Panc1 (cell line): ENCODE measurements at regions not wholly inside any gene's neighbourhood (a gene's known extent, or its start where the extent isn't known, plus 50 kb on each side); places are given as distances from the start of the nearest gene placed in this dataset.

ENCODE experiments used
- ATAC-seq: fragments of 200-7000 bp; cut with Tn5 transposase; 2 replicates; pipeline ENCODE4 v1.9.1; 2020; ENCODE audit warnings: mild to moderate bottlenecking, moderate library complexity
- BruUV-seq: library from RNA; stranded (reverse); fragments of 400-500 nt; replicated peaks from 2 replicates; lab custom pipeline; 2021; lab: Mats Ljungman, UMichigan
- CTCF ChIA-PET: fragments of 300-600 bp; sonication (Branson Sonifier 250); formaldehyde crosslinking; loops from one replicate; lab custom pipeline; 2022; ENCODE audit warnings: antibody characterized with exemption; lab: Charles Lee
- POLR2A ChIA-PET: fragments of 300-600 bp; sonication (Branson Sonifier 250); formaldehyde crosslinking; loops from one replicate; lab custom pipeline; 2022; ENCODE audit warnings: antibody characterized with exemption; lab: Charles Lee
- DNase-seq: peaks from one replicate; pipeline ENCODE4 v3.0.0-alpha.2; 2010; ENCODE audit warnings: low read depth, low spot score
- H3K27ac ChIP-seq: 2 replicates; pipeline ENCODE4 v1.5.1; 2011; ENCODE audit warnings: mild to moderate bottlenecking, low read length, inconsistent platforms
- H3K27me3 ChIP-seq: fragments of 200-500 bp; sonication (Bioruptor generic); 2 replicates; pipeline ENCODE4 v1.6.0; 2014; ENCODE audit warnings: low read length, inconsistent platforms; ENCODE audit not compliant: control insufficient read depth, insufficient read depth
- H3K36me3 ChIP-seq: fragments of 200-500 bp; sonication (Bioruptor generic); 2 replicates; pipeline ENCODE4 v1.5.1; 2014; ENCODE audit warnings: inconsistent platforms, mild to moderate bottlenecking, low read length, moderate library complexity; ENCODE audit not compliant: control insufficient read depth, insufficient read depth
- H3K4me1 ChIP-seq: 2 replicates; pipeline ENCODE4 v1.5.1; 2011; ENCODE audit warnings: inconsistent platforms, mild to moderate bottlenecking, low read length, moderate library complexity; ENCODE audit not compliant: control insufficient read depth, insufficient read depth
- H3K4me3 ChIP-seq, 2 experiments: 2 replicates each; pipeline ENCODE4 v1.5.1; 2011 to 2012; ENCODE audit warnings: low read depth in 2 of 2, low read length in 2 of 2, mild to moderate bottlenecking in 2 of 2, inconsistent platforms in 1 of 2, moderate library complexity in 1 of 2
- H3K9me3 ChIP-seq: fragments of 200-500 bp; sonication (Bioruptor generic); 2 replicates; pipeline ENCODE4 v1.5.1; 2014; ENCODE audit warnings: low read depth, mild to moderate bottlenecking, inconsistent platforms, low read length, moderate library complexity; ENCODE audit not compliant: control insufficient read depth, insufficient read depth
- POLR2AphosphoS5 ChIP-seq: IDR thresholded peaks from 2 replicates; pipeline ENCODE4 v1.6.1; 2012; ENCODE audit warnings: mild to moderate bottlenecking, low read depth, low read length, moderate library complexity
- SIN3A ChIP-seq: IDR thresholded peaks from 2 replicates; pipeline ENCODE4 v1.6.1; 2012; ENCODE audit warnings: low read depth, mild to moderate bottlenecking, low read length, moderate library complexity, borderline replicate concordance; ENCODE audit not compliant: insufficient read depth
- TCF7L2 ChIP-seq: IDR thresholded peaks from 2 replicates; pipeline ENCODE4 v1.6.1; 2011; ENCODE audit warnings: mild to moderate bottlenecking, low read depth, low read length, inconsistent platforms
- in situ Hi-C: cut with HindIII; loops from 2 replicates; pipeline ENCODE4 v1.10.0; 2016; ENCODE audit warnings: low sequenced_read_pairs, low pct_unique_long_range_greater_than_20kb
- intact Hi-C: fragments of 100-400 bp; cut with micrococcal nuclease; formaldehyde crosslinking; loops from one replicate; pipeline ENCODE4 v1.10.0; 2022; ENCODE audit not compliant: unreplicated experiment
- TF ChIP-seq, protein P1 (sequence below), 2 experiments: IDR thresholded peaks; 2 replicates each; pipeline ENCODE4 v1.6.1; 2011 to 2012; ENCODE audit warnings: low read depth in 2 of 2, control low read depth in 1 of 2, low read length in 1 of 2, mild to moderate bottlenecking in 1 of 2, moderate library complexity in 1 of 2; ENCODE audit not compliant: insufficient read depth in 1 of 2
- TF ChIP-seq, protein P2 (sequence below): fragments of 450-650 bp; IDR thresholded peaks from 2 replicates; pipeline ENCODE4 v1.5.1; 2017; ENCODE audit warnings: mild to moderate bottlenecking

DNA sequence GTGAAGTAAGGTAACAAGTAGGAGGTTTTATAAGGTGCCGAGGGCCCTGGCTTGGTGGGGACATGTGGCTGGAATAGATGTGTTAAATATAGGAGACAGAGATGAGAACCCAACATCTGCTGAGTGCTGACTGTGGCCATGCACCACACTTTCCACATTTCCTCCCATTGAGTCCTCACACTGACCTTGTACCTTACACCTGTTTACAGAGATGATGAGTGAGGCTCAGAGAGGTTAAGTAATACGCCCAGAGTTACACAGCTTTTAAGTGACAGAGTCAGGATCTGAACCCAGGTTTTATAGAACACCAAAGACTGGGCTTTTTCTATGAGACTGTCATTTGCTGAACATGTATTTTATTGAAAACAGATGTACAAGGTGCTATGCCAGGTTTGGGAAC lies 70.8 kb upstream of the LTA4H start:
- intact Hi-C loops = no loop called here
- TF ChIP-seq POLR2AphosphoS5 (no peak), TCF7L2 (no peak)
- BruUV-seq = no TSS peak

DNA sequence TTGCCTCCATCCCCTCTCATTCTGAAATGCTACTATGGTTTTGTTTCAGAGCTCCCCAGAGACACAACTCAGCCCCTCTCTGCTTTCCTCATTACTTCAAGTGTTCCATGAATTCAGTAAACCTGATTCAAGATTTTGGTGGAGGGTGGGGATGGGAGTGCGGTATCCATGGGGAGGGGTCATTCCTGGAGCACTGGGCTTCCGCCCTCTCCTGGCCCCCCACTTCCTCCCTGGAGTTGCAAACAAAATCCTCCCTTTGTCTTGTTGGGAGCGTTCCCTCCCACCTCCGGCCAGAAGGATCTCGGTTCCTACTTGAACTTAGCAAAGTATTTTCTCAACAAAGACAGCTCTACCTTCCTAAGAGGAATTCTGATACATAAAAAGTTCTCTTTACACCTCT lies 71.8 kb upstream of the LTA4H start:
- ChIA-PET POLR2A (no interaction called here), CTCF (no interaction called here)
- Histone ChIP-seq H3K27me3 (no peaks in the 10 kb centered on the region; the same call in 1 of the 2 replicates), H3K36me3 (no peaks in the 10 kb centered on the region), H3K9me3 (no peaks in the 10 kb centered on the region), H3K27ac (no peak overlapping the region), H3K4me3 (no peak overlapping the region), H3K4me1 (no peaks in the 10 kb centered on the region)
- no peak for TF ChIP-seq TCF7L2
- TF ChIP-seq SIN3A = no peak
- TF ChIP-seq, protein P1, sequence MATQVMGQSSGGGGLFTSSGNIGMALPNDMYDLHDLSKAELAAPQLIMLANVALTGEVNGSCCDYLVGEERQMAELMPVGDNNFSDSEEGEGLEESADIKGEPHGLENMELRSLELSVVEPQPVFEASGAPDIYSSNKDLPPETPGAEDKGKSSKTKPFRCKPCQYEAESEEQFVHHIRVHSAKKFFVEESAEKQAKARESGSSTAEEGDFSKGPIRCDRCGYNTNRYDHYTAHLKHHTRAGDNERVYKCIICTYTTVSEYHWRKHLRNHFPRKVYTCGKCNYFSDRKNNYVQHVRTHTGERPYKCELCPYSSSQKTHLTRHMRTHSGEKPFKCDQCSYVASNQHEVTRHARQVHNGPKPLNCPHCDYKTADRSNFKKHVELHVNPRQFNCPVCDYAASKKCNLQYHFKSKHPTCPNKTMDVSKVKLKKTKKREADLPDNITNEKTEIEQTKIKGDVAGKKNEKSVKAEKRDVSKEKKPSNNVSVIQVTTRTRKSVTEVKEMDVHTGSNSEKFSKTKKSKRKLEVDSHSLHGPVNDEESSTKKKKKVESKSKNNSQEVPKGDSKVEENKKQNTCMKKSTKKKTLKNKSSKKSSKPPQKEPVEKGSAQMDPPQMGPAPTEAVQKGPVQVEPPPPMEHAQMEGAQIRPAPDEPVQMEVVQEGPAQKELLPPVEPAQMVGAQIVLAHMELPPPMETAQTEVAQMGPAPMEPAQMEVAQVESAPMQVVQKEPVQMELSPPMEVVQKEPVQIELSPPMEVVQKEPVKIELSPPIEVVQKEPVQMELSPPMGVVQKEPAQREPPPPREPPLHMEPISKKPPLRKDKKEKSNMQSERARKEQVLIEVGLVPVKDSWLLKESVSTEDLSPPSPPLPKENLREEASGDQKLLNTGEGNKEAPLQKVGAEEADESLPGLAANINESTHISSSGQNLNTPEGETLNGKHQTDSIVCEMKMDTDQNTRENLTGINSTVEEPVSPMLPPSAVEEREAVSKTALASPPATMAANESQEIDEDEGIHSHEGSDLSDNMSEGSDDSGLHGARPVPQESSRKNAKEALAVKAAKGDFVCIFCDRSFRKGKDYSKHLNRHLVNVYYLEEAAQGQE (IDR thresholded peaks at IDR 0.05; ENCODE audit: insufficient read depth in 1 of 2, low read depth in 2 of 2, low read length in 1 of 2) = no peak
- TF ChIP-seq, protein P2, sequence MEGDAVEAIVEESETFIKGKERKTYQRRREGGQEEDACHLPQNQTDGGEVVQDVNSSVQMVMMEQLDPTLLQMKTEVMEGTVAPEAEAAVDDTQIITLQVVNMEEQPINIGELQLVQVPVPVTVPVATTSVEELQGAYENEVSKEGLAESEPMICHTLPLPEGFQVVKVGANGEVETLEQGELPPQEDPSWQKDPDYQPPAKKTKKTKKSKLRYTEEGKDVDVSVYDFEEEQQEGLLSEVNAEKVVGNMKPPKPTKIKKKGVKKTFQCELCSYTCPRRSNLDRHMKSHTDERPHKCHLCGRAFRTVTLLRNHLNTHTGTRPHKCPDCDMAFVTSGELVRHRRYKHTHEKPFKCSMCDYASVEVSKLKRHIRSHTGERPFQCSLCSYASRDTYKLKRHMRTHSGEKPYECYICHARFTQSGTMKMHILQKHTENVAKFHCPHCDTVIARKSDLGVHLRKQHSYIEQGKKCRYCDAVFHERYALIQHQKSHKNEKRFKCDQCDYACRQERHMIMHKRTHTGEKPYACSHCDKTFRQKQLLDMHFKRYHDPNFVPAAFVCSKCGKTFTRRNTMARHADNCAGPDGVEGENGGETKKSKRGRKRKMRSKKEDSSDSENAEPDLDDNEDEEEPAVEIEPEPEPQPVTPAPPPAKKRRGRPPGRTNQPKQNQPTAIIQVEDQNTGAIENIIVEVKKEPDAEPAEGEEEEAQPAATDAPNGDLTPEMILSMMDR = no peak
- TF ChIP-seq POLR2AphosphoS5 = no peak
- BruUV-seq = no TSS peak
- no peak for DNase-seq
- in situ Hi-C loops = no loop called here
- no peak for ATAC-seq
- intact Hi-C loops = no loop called here

More for the DNA sequence above, 70.8 kb upstream of the LTA4H start:
- ATAC-seq (no peak), DNase-seq (no peak)
- POLR2A ChIA-PET = no interaction called here
- no peak overlapping the region for H3K27ac ChIP-seq
- H3K4me1 ChIP-seq = no peaks in the 10 kb centered on the region
- no peaks in the 10 kb centered on the region for H3K36me3 ChIP-seq
- CTCF ChIA-PET = interaction anchor here (0.7 kb wide), 1 partner anchor 42 kb away, joined by 5 read pairs; no protein-coding TSS in a partner anchor
- H3K9me3 ChIP-seq = no peaks in the 10 kb centered on the region
- H3K27me3 ChIP-seq = no peaks in the 10 kb centered on the region
- H3K4me3 ChIP-seq = no peak overlapping the region
- in situ Hi-C loops = no loop called here

DNA sequence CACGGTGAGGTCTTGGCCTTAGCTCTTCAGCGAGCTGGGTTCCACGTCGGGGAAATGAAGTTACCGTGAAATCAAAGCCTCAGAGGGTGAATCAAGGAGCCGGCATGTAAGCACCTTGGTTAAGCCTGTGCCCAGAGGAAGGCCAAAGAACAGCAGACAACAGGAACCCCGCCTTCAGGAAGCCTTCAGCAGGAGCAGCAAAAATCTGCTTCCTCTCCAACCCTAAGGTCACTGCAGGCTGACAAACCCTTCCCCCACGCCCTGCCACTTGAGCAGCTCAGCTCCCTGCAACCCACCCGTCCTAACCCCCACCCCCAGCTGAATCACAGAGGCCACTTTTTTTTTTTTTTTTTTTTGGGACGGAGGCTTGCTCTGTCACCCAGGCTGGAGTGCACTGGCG lies 72.9 kb upstream of the LTA4H start:
- no peak for DNase-seq
- ATAC-seq = peak; percentile 51; the same call in 1 of the 2 replicates
- BruUV-seq = no TSS peak

More for the DNA sequence above, 72.9 kb upstream of the LTA4H start:
- no peaks in the 10 kb centered on the region for H3K36me3 ChIP-seq
- in situ Hi-C loops = no loop called here
- TF ChIP-seq, protein P1 (IDR thresholded peaks at IDR 0.05; ENCODE audit: insufficient read depth in 1 of 2, low read depth in 2 of 2, low read length in 1 of 2) = no peak
- TF ChIP-seq, protein P2 = no peak
- TF ChIP-seq SIN3A = no peak
- no peak for TF ChIP-seq POLR2AphosphoS5
- TF ChIP-seq TCF7L2 = no peak
- no peaks in the 10 kb centered on the region; the same call in 1 of the 2 replicates for H3K27me3 ChIP-seq
- intact Hi-C loops = no loop called here
- ChIA-PET POLR2A (no interaction called here), CTCF (no interaction called here)
- no peak overlapping the region for H3K4me3 ChIP-seq
- H3K4me1 ChIP-seq = no peaks in the 10 kb centered on the region
- H3K9me3 ChIP-seq = no peaks in the 10 kb centered on the region
- no peak overlapping the region for H3K27ac ChIP-seq
